Epithelial cell of prostate (primary cell): ENCODE measurements at regions not wholly inside any gene's neighbourhood (a gene's known extent, or its start where the extent isn't known, plus 50 kb on each side); places are given as distances from the start of the nearest gene placed in this dataset.

ENCODE experiments used
- DNase-seq: peaks from one replicate; pipeline ENCODE4 v3.0.0-alpha.2; 2011; ENCODE audit warnings: low read depth, low spot score
- H3K27ac ChIP-seq: fragments of 450-650 bp; 2 replicates; pipeline ENCODE4 v1.5.1; 2017; ENCODE audit warnings: mild to moderate bottlenecking

DNA sequence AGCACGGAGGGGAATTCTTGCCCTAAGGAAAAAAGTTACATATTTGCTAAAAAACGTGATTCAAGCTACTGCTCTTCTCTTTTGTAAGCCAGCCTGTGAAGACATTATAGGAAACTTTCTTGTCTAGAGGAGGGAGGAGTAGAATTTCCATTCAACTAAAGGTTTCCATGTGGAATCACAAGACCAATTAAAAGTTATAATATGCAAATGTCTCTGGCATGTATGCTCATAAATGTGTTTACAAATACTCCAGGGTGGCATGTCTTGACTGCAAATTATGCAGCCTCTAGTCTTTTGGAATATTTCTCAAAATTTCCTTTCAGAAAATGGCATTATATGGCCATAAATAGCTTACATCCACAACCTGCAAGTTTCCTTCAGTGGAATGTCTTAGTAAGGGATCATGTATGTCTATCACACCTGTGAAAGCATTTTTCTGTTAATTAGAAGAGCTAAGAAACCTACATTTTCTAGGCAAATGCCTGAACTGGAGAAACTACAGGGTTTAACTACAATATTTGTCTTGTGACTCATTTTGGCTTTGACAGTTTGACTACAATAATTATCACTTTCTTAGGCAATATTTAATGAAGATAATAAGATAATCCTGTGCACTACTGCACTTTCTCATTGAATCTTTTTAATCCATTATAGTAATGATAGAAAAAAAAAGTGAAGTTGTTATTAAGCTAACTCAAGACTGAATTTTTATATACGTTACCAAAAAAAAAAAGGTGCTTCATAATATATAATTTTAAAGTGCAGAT, 111.1 kb upstream of the C10orf90 start:
- DNase-seq: no peak
- H3K27ac ChIP-seq: no peak overlapping the region

DNA sequence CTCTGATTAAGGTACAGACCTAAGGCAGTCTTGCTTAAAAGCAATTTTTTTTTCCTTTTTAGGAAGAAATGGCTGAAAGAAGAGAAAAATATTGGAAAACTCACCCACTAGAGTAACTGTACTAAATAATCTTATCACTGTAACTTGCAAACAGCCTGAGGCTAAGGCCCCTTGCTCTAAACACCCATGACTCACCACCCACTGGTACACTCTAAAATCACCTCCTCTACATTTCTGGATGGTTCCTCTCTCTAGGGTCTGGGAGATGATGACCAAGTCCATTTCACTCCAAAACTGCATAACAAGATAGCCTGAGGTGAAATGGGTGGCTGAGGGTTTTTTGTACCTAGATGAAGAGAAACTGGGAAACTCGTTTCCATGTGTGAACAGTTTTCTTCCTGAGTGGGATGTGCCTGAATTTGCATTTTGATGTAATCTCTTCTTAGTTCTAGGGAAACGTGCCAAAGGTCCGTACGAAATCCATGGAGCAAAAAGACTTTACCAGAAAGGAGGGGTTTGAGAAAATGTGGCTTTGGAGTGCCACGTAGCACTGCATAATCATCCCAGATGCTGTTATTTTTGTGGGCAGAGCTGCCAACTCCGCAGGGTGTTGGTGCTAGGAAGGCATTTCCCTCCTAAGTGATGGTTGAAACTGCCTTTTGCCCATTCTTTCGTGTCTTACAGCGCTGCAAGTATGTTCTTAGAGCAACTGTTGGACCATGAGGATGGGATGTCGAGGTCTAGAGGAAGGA, 113.5 kb upstream of the C10orf90 start:
- no peak for DNase-seq
- no peak overlapping the region for H3K27ac ChIP-seq

DNA sequence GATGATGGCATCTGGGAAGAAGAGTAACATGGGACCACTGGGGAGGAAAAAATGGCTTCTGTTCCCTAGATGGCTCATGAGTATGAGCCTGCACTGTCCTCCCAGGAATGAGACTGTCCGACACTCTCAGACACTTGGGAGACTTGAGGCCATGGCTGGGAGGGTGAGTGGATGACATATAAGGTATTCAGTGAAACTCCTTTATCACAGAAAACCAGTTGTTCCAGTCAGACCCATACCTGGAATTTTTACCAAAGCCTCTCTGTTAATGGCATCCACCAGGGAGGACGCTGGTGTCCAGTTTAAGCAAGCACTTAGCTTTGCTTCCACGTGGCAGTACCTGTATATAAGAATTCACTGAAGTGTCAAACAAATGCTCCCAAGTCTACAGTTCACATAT, 116.7 kb upstream of the C10orf90 start:
- H3K27ac ChIP-seq: no peak overlapping the region
- no peak for DNase-seq

DNA sequence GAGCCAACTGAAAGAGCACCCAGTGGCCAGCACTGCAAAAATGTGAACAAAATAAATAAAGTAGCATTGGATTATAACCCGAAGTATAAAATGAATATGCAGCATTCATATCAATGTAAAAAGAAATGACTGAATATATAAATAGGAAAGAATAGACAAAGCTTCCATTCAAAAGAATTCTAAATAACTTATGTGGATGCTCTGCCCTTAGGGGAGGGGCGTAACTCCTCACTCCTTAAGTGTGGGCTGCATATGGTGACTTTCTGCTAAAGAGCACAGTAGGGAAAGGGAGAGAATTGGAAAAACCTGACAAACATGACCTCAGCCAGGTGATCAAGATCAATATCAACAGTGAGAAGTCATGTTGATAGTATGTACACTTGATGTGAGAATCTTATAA, 109.9 kb upstream of the DOCK1 start:
- DNase-seq: no peak
- H3K27ac ChIP-seq: no peak overlapping the region

DNA sequence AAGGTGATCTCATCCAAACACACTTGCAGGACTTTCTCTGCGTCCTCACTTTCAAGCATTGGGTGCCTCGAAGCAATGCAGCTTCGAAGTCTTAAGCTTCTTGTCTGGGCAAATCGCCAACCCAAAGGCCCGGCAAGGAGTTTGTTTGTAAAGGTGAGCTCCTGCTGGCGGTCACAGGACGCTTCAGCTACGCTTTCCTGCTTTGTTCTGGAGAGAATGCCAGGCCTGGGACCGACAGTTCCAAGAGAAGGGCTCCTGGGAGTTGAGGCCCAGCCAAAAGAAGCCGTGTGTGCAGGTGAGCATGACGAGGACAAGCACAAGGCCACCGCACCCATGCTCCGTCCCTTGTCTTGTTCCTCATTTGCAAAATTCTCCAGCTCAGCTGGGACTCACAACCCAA, 106.6 kb upstream of the DOCK1 start:
- no peak overlapping the region for H3K27ac ChIP-seq
- no peak for DNase-seq

DNA sequence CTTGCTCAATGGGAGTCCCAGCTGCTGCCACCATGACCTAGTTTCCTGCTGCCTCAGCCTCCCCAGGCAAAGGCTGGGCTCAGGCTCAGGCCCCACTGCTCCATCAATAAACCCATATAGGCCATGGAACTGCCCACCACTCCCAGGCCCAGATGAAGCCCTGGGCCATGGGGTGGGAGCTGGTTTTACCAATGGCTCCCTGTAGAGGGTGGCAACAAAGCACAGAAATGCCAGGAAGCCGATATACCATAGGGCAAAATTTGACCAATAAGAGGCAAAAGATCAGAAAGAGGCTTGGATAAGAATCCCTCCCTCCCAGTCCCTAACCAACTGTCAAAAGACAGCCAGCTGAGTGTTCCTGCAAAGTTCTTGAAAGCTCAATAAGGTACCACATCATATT, 101.8 kb upstream of the DOCK1 start:
- DNase-seq: no peak

DNA sequence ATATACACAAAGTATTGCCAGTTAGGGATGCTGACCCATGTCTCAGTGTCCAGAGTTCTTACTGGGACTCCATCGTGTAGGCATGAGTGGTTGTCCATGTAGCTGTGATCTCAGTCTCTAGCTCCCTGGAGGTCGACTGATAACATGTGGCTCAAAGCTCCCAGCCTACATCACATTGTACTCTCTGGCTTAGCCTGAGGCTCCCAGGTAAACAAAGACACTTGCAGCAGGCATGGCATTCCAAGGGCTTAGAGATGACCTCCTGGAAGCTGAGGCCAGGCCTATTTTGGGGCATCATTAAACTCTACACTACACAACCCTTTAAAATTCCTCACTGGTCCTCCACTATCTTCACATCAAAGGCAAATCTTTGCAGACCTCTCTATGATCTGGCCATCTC, 100.8 kb upstream of the DOCK1 start:
- DNase-seq: no peak
- H3K27ac ChIP-seq: no peak overlapping the region

More for the DNA sequence above, 101.8 kb upstream of the DOCK1 start:
- H3K27ac ChIP-seq: no peak overlapping the region

DNA sequence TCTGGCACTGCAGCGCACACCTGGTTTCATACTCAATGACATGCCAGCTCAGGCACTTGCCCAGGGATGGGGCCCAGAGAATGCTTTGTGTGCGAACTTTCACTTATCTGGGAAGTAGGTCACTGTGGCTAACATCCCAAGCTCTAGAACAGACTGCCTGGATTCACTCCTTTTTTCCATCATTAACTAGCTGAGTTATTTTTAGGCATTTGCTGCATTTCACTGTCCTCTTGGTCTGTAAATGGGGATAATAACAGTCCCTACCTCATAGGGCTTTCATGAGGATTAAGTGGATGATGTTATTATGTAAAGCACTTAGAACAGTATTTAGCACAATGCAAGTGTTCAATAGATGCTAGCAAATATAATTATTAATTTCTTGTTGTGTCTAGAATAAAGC, 98.7 kb upstream of the DOCK1 start:
- H3K27ac ChIP-seq: no peak overlapping the region
- no peak for DNase-seq

DNA sequence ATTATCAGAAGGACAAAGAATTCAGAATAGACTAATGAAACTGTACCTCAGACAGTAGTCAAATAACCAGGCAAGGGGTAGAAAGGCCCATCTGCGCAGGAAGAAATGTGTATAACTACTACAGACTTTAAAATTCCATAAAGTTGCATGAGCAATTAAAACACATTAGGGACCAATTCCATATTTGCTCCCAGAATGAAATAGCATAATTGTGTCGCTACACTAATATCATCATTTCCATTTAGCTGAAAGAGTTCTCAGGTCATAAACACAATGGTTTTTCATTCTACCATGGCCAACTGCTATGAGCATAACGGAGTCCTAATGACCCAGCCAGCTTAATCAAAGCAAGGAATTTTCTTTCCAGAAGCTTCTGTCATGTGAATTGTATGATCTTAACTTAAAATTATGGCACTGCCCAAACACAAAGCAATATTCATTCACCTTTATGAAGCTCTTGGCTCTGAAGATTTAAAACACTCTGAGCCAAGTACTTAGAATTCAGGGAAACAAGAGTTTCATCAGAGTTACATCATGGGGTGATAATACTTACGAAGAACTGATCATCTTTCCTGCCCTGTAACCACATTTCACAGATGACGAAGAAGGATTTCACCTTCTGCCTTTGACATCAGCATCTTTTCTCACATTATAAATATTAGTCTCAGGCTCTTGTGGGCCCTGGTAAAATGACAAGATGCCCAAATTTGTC, 98.1 kb upstream of the DOCK1 start:
- H3K27ac ChIP-seq: no peak overlapping the region
- no peak for DNase-seq

DNA sequence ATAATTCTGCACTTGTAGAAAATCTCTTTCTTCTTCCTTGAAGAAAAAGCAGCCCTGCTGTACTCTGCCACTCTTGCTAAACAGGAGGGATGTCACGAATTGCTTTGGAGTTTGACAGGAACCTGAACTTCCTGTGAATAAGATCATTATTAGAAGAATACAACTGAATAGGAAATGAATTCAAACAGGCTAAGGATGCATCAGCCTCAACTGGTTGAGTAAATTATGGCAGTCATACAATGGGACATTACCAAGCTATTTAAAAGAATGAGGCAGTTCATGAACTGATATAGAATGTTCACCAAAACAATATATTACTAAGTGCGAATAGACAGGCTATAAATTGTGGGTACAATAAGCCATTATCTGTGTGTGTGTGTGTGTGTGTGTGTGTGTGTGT, 97.1 kb upstream of the DOCK1 start:
- H3K27ac ChIP-seq: no peak overlapping the region
- no peak for DNase-seq

DNA sequence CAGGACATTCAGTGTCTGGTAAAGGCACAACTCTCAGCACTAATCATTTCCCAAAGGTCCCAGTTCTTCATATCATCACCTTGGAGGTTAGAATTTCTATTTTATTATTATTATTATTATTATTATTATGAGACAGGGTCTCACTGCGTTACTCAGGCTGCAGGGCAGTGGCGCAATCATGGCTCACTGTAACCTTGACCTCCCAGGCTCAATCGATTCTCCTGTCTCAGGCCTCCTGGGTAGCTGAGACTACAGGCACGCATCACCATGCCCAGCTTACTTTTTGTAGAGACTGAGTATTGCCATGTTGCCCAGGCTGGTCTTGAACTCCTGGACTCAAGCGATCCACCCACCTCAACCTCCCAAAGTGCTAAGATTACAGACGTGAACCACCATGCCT, 91.8 kb upstream of the DOCK1 start:
- no peak overlapping the region for H3K27ac ChIP-seq
- no peak for DNase-seq

DNA sequence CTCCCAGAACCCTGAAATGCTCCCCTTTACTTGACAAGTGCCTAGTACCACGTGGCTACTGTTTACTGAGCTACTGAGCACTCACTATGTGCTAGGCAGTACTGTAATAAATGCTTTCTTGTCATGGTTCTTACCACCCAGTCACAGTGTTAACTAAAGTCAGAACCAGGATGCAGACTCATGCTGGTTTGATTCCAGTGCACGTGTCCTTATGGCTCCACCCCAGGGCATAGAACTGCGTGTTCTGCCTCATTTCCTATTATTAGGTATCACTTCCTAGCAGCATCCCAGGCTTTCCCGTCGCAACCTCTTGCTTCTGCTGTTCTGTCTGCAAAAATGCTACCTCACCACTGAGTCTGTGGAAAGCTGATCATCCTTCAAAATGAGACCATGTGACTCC, 71.7 kb upstream of the DOCK1 start:
- no peak for DNase-seq
- H3K27ac ChIP-seq: no peak overlapping the region

DNA sequence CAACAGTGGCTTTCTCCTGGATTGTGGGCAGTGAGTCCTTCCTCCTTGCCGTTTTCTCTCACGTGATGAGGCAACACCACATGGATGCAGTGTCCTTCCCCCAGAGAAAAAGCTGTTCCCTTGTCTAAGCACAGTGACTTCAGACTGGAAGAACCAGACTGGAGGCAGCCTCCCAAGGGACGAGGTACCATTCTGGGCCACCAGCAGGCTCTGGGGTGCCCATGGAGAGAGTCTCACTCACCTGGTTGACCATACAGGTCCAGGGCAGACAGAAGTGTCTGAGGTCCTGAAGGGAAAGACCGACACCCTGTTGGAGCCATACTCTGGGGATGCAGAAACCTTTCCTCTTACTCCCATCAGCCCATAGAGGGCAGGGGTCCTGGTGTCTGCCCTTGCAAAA, 69.2 kb upstream of the DOCK1 start:
- no peak for DNase-seq
- H3K27ac ChIP-seq: no peak overlapping the region

DNA sequence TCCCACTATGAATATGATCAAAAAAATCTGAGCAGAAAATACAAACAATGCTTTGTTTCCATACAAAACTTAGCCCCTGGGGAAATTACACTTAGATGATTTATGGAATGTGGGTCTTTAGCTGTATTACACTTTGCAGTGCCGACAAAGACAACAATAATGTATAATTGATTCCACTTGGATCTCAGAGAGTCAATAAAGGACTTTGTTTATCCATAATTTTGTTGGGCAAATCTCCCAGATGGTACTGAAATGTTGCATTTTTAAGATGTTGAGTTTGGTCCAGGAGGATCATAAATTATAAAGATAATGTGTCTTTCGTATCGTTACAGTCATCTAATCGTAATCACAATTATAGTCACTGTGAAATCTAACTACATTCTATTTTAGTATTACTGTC, 66.9 kb upstream of the DOCK1 start:
- no peak for DNase-seq
- H3K27ac ChIP-seq: no peak overlapping the region

DNA sequence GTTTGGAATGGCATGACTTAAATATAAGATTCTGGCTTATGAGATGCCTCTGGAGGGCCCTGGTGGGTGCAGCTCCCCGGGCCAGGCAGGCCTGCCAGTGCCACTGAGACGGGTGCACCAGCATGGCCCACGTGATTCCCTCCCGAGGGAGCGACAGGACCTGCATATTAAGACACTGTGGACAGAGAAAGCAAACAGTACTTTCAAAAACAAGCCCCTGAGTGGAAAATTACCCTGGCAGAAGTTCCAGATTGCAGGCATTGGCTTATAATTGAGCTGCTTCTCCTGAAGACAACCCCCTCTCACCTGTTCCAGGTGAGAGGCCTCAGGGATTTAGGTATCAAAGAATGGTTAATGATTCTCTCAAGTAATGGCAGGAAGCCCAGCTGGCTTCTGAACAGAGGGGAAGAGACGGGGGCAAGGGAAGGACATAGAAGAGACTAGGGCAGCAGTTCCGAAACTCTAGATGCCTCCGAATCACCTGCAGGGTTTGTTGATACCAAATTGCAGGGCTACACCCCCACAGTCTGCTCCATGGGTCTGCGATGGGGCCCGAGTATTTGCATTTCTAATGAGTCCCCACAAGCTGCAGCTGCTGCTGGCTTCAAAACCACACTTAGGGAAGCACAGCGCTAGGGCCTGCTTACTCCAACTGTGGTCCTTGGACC, 66.0 kb upstream of the DOCK1 start:
- no peak overlapping the region for H3K27ac ChIP-seq
- no peak for DNase-seq

DNA sequence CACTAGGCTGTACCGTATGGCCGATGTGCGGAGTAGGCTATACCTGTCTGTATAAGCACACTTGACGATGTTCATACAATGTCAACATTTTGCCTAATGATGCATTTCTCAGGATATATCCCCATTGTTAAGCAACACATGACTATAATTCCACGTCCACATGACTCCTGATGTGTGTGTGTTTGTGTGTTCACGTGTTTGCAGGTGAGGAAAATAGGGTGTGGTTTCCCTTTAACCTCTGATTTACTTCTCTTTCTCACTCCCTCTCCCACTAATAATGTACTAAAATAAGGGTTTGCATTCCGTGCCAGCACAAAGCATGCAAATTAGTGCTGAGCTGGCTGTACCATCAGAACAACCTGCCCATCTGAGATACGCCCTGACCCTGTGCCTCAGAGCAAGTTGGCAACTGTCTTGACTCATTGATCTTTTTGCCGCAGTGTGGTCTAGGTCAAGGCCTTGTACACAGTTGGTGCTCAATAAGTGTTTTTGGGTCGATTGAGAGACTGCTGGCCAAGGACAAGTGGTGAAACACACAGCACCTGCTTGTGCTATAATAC, 64.6 kb upstream of the DOCK1 start:
- no peak for DNase-seq

DNA sequence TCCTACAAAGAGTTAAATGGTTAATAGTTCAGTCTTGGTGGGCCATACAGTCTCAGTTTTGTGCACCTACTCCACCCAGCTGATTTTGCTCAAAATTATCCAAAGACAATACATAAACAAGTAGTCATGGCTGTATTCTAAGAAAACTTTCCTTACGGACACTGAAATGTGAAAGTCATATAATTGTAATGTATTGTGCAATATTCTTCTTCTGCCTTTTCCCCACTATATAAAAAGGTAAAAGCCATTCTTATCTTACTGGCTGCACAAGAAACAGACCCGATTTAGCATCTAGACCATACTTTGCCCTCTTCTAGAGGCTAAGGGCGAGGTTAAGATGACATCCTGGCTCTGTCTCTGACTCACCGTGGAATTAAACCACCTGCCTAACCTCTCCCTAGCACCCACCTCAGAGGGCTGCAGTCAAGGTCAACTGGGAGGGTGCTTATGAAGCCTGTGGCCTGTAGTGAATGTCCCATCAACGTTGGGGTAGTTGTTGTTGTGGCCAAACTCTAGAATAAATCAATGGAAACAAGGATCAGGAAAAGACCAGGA, 63.8 kb upstream of the DOCK1 start:
- no peak for DNase-seq
- H3K27ac ChIP-seq: no peak overlapping the region

More for the DNA sequence above, 64.6 kb upstream of the DOCK1 start:
- H3K27ac ChIP-seq: no peak overlapping the region

DNA sequence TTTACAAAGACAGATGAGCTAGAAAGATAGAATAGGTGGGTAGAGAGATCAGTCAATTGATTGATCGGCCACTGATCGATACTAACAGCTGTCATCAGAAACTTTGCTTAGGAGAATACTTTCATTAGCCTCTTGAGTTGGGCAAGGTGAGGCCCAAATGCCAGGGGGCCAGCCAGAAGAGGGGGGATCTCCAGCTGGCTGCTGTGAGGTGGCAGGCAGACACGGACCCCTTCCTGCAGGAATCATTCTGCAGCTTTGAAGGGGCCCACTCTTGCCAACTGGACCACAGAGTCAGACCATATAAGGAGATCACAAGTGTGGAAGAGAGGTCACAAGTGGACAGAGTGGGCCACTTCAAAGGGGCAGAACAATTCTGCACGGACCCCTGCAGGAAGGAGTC, 62.9 kb upstream of the DOCK1 start:
- no peak overlapping the region for H3K27ac ChIP-seq
- DNase-seq: no peak

DNA sequence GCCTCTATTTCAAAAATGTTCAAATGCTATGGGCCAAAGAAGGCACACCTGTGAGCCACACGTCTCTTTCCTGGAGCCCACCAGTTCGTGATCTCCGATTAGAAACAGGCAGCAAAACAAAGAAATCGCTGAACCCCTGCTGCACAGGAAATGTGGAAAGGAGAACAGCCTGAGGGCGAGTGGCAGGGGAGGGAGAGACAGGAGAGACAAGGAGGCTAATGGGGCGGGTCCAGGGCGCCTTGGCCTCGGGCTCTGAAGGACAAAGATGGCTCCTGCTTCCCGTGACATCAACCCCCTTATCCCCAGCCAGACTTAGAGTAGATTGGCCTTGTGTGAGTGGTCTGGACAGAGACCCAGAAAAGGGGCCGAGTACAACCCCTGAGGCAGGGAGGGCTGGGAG, 62.4 kb upstream of the DOCK1 start:
- DNase-seq: no peak
- H3K27ac ChIP-seq: no peak overlapping the region

DNA sequence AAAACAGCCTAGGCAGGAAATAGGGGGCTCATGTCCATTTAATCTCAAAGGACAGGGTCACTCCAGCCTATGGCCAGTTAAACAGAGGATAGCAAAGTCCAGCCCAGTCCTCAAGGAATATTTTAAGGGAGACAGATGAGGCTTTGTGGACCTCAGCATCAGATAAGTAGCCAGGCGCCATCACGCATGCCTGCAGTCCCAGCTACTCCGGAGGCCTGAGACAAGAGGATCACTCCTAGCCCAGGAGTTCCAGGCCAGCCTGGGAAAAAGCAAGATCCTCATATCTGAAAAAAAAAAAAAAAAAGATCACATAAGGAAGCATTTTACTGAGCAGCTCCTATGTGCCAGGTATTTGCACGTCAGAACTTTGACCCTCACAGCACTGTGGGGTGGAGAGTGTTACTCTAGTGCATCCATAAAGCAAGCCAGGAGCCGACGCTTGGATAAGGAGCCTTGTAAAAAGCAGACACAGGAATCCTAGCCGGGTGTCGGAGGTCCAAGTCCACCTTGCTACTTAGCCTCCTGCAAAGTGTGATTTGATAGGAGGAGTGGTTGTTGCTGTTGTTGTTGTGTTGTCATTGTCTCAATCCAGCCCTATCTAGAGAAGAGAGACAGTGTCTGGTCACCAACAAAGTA, 61.8 kb upstream of the DOCK1 start:
- H3K27ac ChIP-seq: no peak overlapping the region
- no peak for DNase-seq
